GM23248 (cell line): ENCODE measurements at regions not wholly inside any gene's neighbourhood (a gene's known extent, or its start where the extent isn't known, plus 50 kb on each side); places are given as distances from the start of the nearest gene placed in this dataset.

Experiments
- DNase-seq: peaks from one replicate; pipeline ENCODE4 v3.0.0-alpha.2; 2015
- H2AFZ ChIP-seq: fragments of 200-600 bp; sonication (generic); 2 replicates; pipeline ENCODE4 v1.6.1; 2016; ENCODE audit warnings: antibody characterized with exemption
- H3F3A ChIP-seq: fragments of 200-600 bp; sonication (generic); 2 replicates; pipeline ENCODE4 v1.6.1; 2016; ENCODE audit warnings: mild to moderate bottlenecking, antibody characterized with exemption, mixed run types; ENCODE audit not compliant: insufficient read depth
- H3K27ac ChIP-seq: fragments of 200-600 bp; sonication (generic); 2 replicates; pipeline ENCODE4 v1.5.1; 2016; ENCODE audit warnings: mild to moderate bottlenecking
- H3K27me3 ChIP-seq: fragments of 200-600 bp; sonication (generic); replicated peaks from 2 replicates; pipeline ENCODE4 v1.6.1; 2016; ENCODE audit warnings: mild to moderate bottlenecking; ENCODE audit not compliant: insufficient read depth
- H3K36me3 ChIP-seq: fragments of 200-600 bp; sonication (generic); 2 replicates; pipeline ENCODE4 v1.6.1; 2016; ENCODE audit warnings: low read depth, mild to moderate bottlenecking
- H3K4me1 ChIP-seq: fragments of 200-600 bp; sonication (generic); 2 replicates; pipeline ENCODE4 v1.6.1; 2016; ENCODE audit warnings: mild to moderate bottlenecking; ENCODE audit not compliant: insufficient read depth
- H3K4me2 ChIP-seq: fragments of 200-600 bp; sonication (generic); one replicate; pipeline ENCODE4 v1.6.1; 2016; ENCODE audit warnings: mild to moderate bottlenecking; ENCODE audit not compliant: unreplicated experiment
- H3K4me3 ChIP-seq: fragments of 200-600 bp; sonication (generic); 2 replicates; pipeline ENCODE4 v1.5.1; 2016; ENCODE audit warnings: mild to moderate bottlenecking
- H3K79me2 ChIP-seq: fragments of 200-600 bp; sonication (generic); 2 replicates; pipeline ENCODE4 v1.6.1; 2016; ENCODE audit warnings: mild to moderate bottlenecking; ENCODE audit not compliant: insufficient read depth
- H3K9ac ChIP-seq: fragments of 200-600 bp; sonication (generic); 2 replicates; pipeline ENCODE4 v1.6.1; 2016; ENCODE audit warnings: mild to moderate bottlenecking
- H3K9me2 ChIP-seq: fragments of 200-600 bp; sonication (generic); 2 replicates; pipeline ENCODE4 v1.6.1; 2016; ENCODE audit warnings: mixed run types, mild to moderate bottlenecking, moderate library complexity; ENCODE audit not compliant: insufficient read depth
- H3K9me3 ChIP-seq: fragments of 200-600 bp; sonication (generic); one replicate; pipeline ENCODE4 v1.6.1; 2017; ENCODE audit warnings: low read depth
- H4K20me1 ChIP-seq: fragments of 200-600 bp; sonication (generic); 2 replicates; pipeline ENCODE4 v1.6.0; 2016; ENCODE audit not compliant: insufficient read depth
- EZH2 ChIP-seq: fragments of 200-600 bp; sonication (generic); IDR thresholded peaks from 2 replicates; pipeline ENCODE4 v1.6.1; 2018; ENCODE audit warnings: antibody characterized with exemption, mild to moderate bottlenecking; ENCODE audit not compliant: insufficient read depth, poor library complexity, severe bottlenecking
- EZH2phosphoT487 ChIP-seq: fragments of 200-600 bp; sonication (generic); IDR thresholded peaks from 2 replicates; pipeline ENCODE4 v1.6.1; 2018; ENCODE audit warnings: antibody characterized with exemption, moderate library complexity, mild to moderate bottlenecking, low read depth; ENCODE audit not compliant: insufficient read depth
- WGBS, 2 experiments: methylation state at CpG; one replicate each; pipeline ENCODE4 v1.1.6; 2015 to 2017; ENCODE audit warnings: low lambda C conversion rate in 2 of 2, low coverage in 1 of 2; ENCODE audit errors: missing lambda C conversion rate in 2 of 2; 5-methylcytosine and 5-hydroxymethylcytosine counted together
- in situ Hi-C: fragments of 300-500 bp; cut with MboI; formaldehyde crosslinking; loops from 2 replicates; pipeline ENCODE4 v1.15.0; 2020

- Histone ChIP-seq H3K36me3 (no peaks in the 10 kb centered on the region), H2AFZ (no peak overlapping the region), H3F3A (no peaks in the 10 kb centered on the region), H3K79me2 (no peaks in the 10 kb centered on the region), H3K9me3 (no peaks in the 10 kb centered on the region), H3K9me2 (no peaks in the 10 kb centered on the region), H3K9ac (no peak overlapping the region), H4K20me1 (no peaks in the 10 kb centered on the region), H3K4me3 (no peak overlapping the region), H3K4me1 (no peaks in the 10 kb centered on the region), H3K4me2 (no peak overlapping the region), H3K27ac (no peak overlapping the region), H3K27me3 (0 out of 2 replicates have a peak, but pooled peaks cover 15% of the 10 kb centered on the region)
- 42 to 46% methylated on average over 3 of the region's 3 CpGs for WGBS, 2 experiments
- in situ Hi-C loops, result loop anchor here (25.0 kb wide), 1 partner anchor 884 kb away; no protein-coding TSS in a partner anchor
- DNase-seq, result no peak
- no peak for TF ChIP-seq EZH2
- TF ChIP-seq EZH2phosphoT487, result no peak
Measured at GRCh38 chr9:118521261-118521660, 817.1 kb downstream of the TLR4 start.

DNA sequence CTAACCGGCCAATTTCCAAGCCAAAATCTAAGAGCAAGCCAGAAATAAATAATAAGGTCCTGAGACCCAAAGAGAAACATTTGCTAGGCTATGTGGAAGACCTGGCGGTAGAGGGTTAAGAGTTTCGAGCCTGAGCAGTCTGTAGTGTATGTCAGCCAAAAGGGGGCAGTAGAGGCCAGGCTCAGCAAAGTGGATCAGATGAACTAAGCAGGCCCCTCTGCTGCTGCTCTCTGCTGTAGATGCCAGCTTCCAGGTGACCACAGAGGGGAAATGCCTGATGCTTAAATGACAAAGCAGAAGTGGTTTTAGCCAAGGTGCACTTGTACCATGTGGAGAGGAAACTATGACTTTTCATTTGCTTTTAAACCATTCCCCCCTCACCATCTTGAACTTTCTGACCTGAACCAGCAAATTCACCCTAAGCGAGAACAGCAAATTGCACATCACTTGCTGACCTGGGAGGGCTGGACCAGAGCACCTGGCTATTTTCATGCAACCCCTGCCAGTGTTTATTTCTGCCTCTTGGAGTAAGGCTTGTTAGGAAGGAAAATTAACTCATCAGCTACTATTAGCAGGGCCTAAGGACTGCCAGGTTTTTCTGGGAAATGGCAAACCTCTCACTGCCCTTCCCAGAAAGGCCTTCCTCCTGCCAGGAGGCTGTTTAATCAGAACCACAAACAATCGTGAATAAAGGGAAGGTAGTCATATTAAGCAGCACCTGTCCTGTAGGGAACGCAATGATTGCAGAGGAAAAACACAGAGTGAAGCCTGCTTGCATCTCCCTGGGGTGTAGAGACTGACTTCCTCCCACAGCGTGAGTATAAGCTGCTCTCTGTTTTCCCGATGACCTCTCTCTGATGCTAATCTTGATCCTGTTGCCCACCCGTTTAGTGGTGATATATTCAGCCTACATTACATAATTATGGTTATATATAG lies 818.2 kb downstream of the TLR4 start:
- H3K79me2 ChIP-seq, result no peaks in the 10 kb centered on the region
- no peaks in the 10 kb centered on the region for H3K9me3 ChIP-seq
- H3K27me3 ChIP-seq, result 0 out of 2 replicates have a peak, but pooled peaks cover 13% of the 10 kb centered on the region
- H3K27ac ChIP-seq, result no peak overlapping the region
- H3K9ac ChIP-seq, result no peak overlapping the region
- no peak overlapping the region for H3K4me3 ChIP-seq
- in situ Hi-C loops, result loop anchor here (25.0 kb wide), 1 partner anchor 885 kb away; no protein-coding TSS in a partner anchor
- DNase-seq, result peak; percentile 78
- TF ChIP-seq EZH2phosphoT487 (no peak), EZH2 (no peak)
- H3K36me3 ChIP-seq, result no peaks in the 10 kb centered on the region
- WGBS, 2 experiments, result 52 to 55% methylated on average over 9 of the region's 9 CpGs
- no peaks in the 10 kb centered on the region for H3K4me1 ChIP-seq
- H3K4me2 ChIP-seq, result no peak overlapping the region
- H3F3A ChIP-seq, result no peaks in the 10 kb centered on the region
- H4K20me1 ChIP-seq, result no peaks in the 10 kb centered on the region
- H2AFZ ChIP-seq, result no peak overlapping the region
- H3K9me2 ChIP-seq, result no peaks in the 10 kb centered on the region

DNA sequence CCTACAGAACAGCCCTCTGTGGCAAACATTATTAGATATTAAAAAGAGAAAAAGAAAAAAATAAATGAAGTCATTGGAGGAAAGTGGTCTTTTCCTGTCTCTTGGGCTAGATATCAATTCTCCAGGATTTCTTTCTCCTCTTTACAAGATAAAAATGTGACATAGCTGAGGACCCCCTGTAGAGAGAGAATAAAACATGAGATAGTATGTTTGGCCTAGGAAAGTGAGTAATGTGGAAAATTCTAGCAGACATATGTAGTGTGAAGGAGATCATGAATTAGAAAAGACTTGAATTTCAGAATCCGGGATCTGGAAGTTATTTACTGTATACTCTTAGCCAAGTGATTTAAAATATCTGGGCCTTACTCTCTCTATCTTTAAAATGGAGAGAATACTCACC lies 823.1 kb downstream of the TLR4 start:
- H3K36me3 ChIP-seq, result no peaks in the 10 kb centered on the region
- peaks cover 15% of the 10 kb centered on the region for H3F3A ChIP-seq
- WGBS, 2 experiments, result 92% methylated on average over 1 of the region's 1 CpG
- in situ Hi-C loops, result no loop called here
- no peaks in the 10 kb centered on the region for H3K27me3 ChIP-seq
- no peaks in the 10 kb centered on the region for H4K20me1 ChIP-seq
- no peak for DNase-seq
- H3K9ac ChIP-seq, result no peak overlapping the region
- no peaks in the 10 kb centered on the region for H3K79me2 ChIP-seq
- H3K27ac ChIP-seq, result no peak overlapping the region
- H3K4me1 ChIP-seq, result peaks cover 14% of the 10 kb centered on the region
- no peak overlapping the region for H3K4me2 ChIP-seq
- H3K9me2 ChIP-seq, result no peaks in the 10 kb centered on the region
- no peak overlapping the region for H2AFZ ChIP-seq
- no peaks in the 10 kb centered on the region for H3K9me3 ChIP-seq
- no peak overlapping the region for H3K4me3 ChIP-seq
- TF ChIP-seq EZH2, result no peak
- TF ChIP-seq EZH2phosphoT487, result no peak

DNA sequence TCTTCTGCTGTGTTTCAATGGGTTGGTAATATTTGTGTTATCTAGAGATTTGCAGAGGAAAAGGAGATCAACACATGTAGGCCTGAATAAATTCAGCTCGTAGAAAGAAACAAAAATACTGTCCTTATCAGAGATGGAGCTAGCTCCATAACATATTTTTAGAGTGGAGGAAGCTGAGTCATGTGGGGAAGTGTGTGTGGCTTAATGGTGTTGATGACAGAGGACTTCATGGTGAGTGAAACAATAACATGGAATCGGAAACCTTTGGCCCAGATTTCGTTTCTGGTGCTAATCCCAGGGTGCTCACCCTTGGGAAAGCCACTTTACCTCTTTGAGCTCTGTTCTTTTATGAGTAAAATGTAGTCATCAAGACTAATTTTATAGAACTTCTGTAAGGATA lies 825.0 kb downstream of the TLR4 start:
- Histone ChIP-seq H3K36me3 (no peaks in the 10 kb centered on the region), H3F3A (peaks cover 32% of the 10 kb centered on the region), H3K9me3 (no peaks in the 10 kb centered on the region), H3K79me2 (no peaks in the 10 kb centered on the region), H4K20me1 (no peaks in the 10 kb centered on the region), H3K4me2 (peak overlapping the region; percentile 10), H3K9ac (no peak overlapping the region), H2AFZ (no peak overlapping the region), H3K27ac (0 out of 2 replicates have a peak overlapping the region, but pooled peaks have one; percentile 1), H3K4me1 (peaks cover 31% of the 10 kb centered on the region), H3K27me3 (no peaks in the 10 kb centered on the region), H3K9me2 (no peaks in the 10 kb centered on the region), H3K4me3 (no peak overlapping the region)
- WGBS, 2 experiments, result 5 to 10% methylated on average over 3 of the region's 3 CpGs
- in situ Hi-C loops, result no loop called here
- peak; percentile 66 for DNase-seq
- no peak for TF ChIP-seq EZH2phosphoT487
